ENCODE measurements at regions not wholly inside any gene's neighbourhood (a gene's known extent, or its start where the extent isn't known, plus 50 kb on each side); places are given as distances from the start of the nearest gene placed in this dataset.

- no peak for TF ChIP-seq POLR2A (IDR thresholded peaks at IDR 0.05)
- TF ChIP-seq, protein P1, sequence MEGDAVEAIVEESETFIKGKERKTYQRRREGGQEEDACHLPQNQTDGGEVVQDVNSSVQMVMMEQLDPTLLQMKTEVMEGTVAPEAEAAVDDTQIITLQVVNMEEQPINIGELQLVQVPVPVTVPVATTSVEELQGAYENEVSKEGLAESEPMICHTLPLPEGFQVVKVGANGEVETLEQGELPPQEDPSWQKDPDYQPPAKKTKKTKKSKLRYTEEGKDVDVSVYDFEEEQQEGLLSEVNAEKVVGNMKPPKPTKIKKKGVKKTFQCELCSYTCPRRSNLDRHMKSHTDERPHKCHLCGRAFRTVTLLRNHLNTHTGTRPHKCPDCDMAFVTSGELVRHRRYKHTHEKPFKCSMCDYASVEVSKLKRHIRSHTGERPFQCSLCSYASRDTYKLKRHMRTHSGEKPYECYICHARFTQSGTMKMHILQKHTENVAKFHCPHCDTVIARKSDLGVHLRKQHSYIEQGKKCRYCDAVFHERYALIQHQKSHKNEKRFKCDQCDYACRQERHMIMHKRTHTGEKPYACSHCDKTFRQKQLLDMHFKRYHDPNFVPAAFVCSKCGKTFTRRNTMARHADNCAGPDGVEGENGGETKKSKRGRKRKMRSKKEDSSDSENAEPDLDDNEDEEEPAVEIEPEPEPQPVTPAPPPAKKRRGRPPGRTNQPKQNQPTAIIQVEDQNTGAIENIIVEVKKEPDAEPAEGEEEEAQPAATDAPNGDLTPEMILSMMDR (IDR thresholded peaks at IDR 0.05) = no peak
Observed at GRCh38 chr15:29621616-29622015, 200.7 kb downstream of the TJP1 start.
